ENCODE measurements at regions not wholly inside any gene's neighbourhood (a gene's known extent, or its start where the extent isn't known, plus 50 kb on each side); places are given as distances from the start of the nearest gene placed in this dataset.

- Mint-ChIP-seq H3K4me3 (ENCODE audit: unreplicated experiment) (no peak overlapping the region), H3K9me3 (ENCODE audit: unreplicated experiment) (no peaks in the 10 kb centered on the region), H3K4me1 (ENCODE audit: insufficient read depth, unreplicated experiment) (no peaks in the 10 kb centered on the region), H3K27me3 (ENCODE audit: insufficient read depth, unreplicated experiment) (peaks cover 33% of the 10 kb centered on the region), H3K27ac (ENCODE audit: low read depth, unreplicated experiment) (no peak overlapping the region), H3K36me3 (ENCODE audit: insufficient read depth, unreplicated experiment) (no peaks in the 10 kb centered on the region)
- BruUV-seq (replicated peaks), result no TSS peak
- ChIA-PET POLR2A (no interaction called here), CTCF (no interaction called here)
- DNase-seq (ENCODE audit: unreplicated experiment), result no peak
- intact Hi-C loops (cut with micrococcal nuclease), result no loop called here
- no peak for TF ChIP-seq CTCF (IDR thresholded peaks at IDR 0.05; ENCODE audit: unreplicated experiment)
Observed at GRCh38 chr3:35426366-35426958, 212.9 kb upstream of the ARPP21 start.

DNA sequence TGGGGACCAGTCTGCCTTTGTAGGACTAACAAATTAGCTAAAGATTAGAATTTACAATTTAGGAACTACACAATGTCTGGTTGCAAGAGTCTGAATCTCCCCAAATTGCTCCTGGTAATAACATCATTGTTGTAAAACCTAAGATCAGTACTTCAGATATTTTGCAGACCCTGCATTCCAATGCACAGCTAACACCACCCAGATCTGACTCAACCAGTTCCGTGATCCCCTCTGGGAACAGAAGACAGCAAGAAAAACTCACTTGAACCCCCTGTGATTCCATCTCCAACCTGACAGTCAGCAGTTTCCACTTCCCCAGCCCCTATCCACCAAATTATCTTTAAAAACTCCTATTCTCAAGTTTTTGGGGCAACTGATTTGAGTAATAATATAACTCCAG lies 201.9 kb upstream of the ARPP21 start:
- peaks cover 31% of the 10 kb centered on the region for H3K27me3 Mint-ChIP-seq (ENCODE audit: insufficient read depth, unreplicated experiment)
- intact Hi-C loops (cut with micrococcal nuclease), result no loop called here
- POLR2A ChIA-PET, result no interaction called here
- H3K27ac Mint-ChIP-seq (ENCODE audit: low read depth, unreplicated experiment), result no peak overlapping the region
- no peak for DNase-seq (ENCODE audit: unreplicated experiment)
- no peak for TF ChIP-seq CTCF (IDR thresholded peaks at IDR 0.05; ENCODE audit: unreplicated experiment)
- no peak overlapping the region for H3K4me3 Mint-ChIP-seq (ENCODE audit: unreplicated experiment)
- no peaks in the 10 kb centered on the region for H3K4me1 Mint-ChIP-seq (ENCODE audit: insufficient read depth, unreplicated experiment)
- no TSS peak for BruUV-seq (replicated peaks)
- no peaks in the 10 kb centered on the region for H3K9me3 Mint-ChIP-seq (ENCODE audit: unreplicated experiment)
- peaks cover 6% of the 10 kb centered on the region for H3K36me3 Mint-ChIP-seq (ENCODE audit: insufficient read depth, unreplicated experiment)
- CTCF ChIA-PET, result interaction anchor here (0.6 kb wide), 1 partner anchor 8 kb away, joined by 3 read pairs; no protein-coding TSS in a partner anchor

DNA sequence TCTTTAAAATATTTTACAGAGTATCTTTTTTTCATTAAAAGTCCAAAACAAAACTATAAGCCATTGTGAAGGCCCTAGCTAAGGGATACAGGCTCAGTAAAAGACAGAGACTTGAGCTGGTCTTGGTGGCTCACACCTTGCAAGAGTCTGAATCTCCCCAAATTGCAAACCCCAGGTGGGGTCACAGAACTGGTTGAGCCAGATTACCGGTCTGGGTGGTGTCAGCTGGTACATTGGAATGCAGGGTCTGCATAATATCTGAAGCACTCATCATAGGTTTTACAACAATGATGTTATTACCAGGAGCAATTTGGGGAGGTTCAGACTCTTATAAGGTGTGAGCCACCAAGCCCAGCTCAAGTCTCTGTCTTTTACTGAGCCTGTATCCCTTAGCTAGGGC lies 201.2 kb upstream of the ARPP21 start:
- Mint-ChIP-seq H3K27me3 (ENCODE audit: insufficient read depth, unreplicated experiment) (peaks cover 36% of the 10 kb centered on the region), H3K27ac (ENCODE audit: low read depth, unreplicated experiment) (no peak overlapping the region), H3K9me3 (ENCODE audit: unreplicated experiment) (no peaks in the 10 kb centered on the region), H3K4me3 (ENCODE audit: unreplicated experiment) (no peak overlapping the region), H3K4me1 (ENCODE audit: insufficient read depth, unreplicated experiment) (no peaks in the 10 kb centered on the region), H3K36me3 (ENCODE audit: insufficient read depth, unreplicated experiment) (peaks cover 6% of the 10 kb centered on the region)
- intact Hi-C loops (cut with micrococcal nuclease), result no loop called here
- ChIA-PET CTCF (no interaction called here), POLR2A (no interaction called here)
- TF ChIP-seq CTCF (IDR thresholded peaks at IDR 0.05; ENCODE audit: unreplicated experiment), result no peak
- no peak for DNase-seq (ENCODE audit: unreplicated experiment)
- BruUV-seq (replicated peaks), result no TSS peak

GRCh38 chr3:35439663-35440062 lies 199.7 kb upstream of the ARPP21 start:
- Mint-ChIP-seq H3K4me3 (ENCODE audit: unreplicated experiment) (no peak overlapping the region), H3K27me3 (ENCODE audit: insufficient read depth, unreplicated experiment) (peaks cover 48% of the 10 kb centered on the region), H3K36me3 (ENCODE audit: insufficient read depth, unreplicated experiment) (peaks cover 6% of the 10 kb centered on the region), H3K27ac (ENCODE audit: low read depth, unreplicated experiment) (no peak overlapping the region), H3K4me1 (ENCODE audit: insufficient read depth, unreplicated experiment) (no peaks in the 10 kb centered on the region), H3K9me3 (ENCODE audit: unreplicated experiment) (no peaks in the 10 kb centered on the region)
- ChIA-PET POLR2A (no interaction called here), CTCF (no interaction called here)
- no TSS peak for BruUV-seq (replicated peaks)
- intact Hi-C loops (cut with micrococcal nuclease), result no loop called here
- DNase-seq (ENCODE audit: unreplicated experiment), result no peak
- no peak for TF ChIP-seq CTCF (IDR thresholded peaks at IDR 0.05; ENCODE audit: unreplicated experiment)
